ENCODE measurements at regions not wholly inside any gene's neighbourhood (a gene's known extent, or its start where the extent isn't known, plus 50 kb on each side); places are given as distances from the start of the nearest gene placed in this dataset.

GRCh38 chrX:149302705-149303104 lies 202.4 kb downstream of the IDS start:
- no peaks in the 10 kb centered on the region for H3K9me3 ChIP-seq
- no peak overlapping the region for H3K4me3 ChIP-seq
- no peak overlapping the region for H3K27ac ChIP-seq
- intact Hi-C loops (cut with DNase I; ENCODE audit: low total_unique reads), result no loop called here
- no peaks in the 10 kb centered on the region for H3K4me1 ChIP-seq
- no peak for DNase-seq
- H3K27me3 ChIP-seq, result no peaks in the 10 kb centered on the region
- TF ChIP-seq POLR2A (IDR thresholded peaks at IDR 0.05), result no peak
- TF ChIP-seq, protein P1, sequence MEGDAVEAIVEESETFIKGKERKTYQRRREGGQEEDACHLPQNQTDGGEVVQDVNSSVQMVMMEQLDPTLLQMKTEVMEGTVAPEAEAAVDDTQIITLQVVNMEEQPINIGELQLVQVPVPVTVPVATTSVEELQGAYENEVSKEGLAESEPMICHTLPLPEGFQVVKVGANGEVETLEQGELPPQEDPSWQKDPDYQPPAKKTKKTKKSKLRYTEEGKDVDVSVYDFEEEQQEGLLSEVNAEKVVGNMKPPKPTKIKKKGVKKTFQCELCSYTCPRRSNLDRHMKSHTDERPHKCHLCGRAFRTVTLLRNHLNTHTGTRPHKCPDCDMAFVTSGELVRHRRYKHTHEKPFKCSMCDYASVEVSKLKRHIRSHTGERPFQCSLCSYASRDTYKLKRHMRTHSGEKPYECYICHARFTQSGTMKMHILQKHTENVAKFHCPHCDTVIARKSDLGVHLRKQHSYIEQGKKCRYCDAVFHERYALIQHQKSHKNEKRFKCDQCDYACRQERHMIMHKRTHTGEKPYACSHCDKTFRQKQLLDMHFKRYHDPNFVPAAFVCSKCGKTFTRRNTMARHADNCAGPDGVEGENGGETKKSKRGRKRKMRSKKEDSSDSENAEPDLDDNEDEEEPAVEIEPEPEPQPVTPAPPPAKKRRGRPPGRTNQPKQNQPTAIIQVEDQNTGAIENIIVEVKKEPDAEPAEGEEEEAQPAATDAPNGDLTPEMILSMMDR (IDR thresholded peaks at IDR 0.05), result no peak
- H3K36me3 ChIP-seq, result no peaks in the 10 kb centered on the region

DNA sequence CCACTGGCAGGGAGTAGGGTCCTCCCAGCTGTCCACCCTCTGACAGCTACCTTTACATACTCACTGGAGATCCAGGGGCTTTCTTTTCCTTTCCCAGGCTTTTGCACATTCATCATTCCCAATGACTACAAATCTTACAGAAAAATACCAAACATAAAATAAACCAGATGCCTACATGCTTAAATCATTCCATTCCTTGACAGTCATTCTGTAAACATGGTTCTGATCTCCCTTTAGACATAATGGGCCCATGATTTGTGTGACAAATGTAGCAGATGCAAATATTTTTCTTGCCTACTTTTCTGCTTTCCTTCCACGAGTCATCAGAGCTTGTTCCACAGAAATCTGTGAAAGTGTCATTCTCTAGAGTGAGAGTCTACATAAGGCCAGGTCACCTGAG lies 207.0 kb downstream of the IDS start:
- DNase-seq, result no peak
- no peak overlapping the region for H3K4me3 ChIP-seq
- intact Hi-C loops (cut with DNase I; ENCODE audit: low total_unique reads), result no loop called here
- no peak overlapping the region for H3K27ac ChIP-seq
- TF ChIP-seq, protein P1 (IDR thresholded peaks at IDR 0.05), result no peak
- no peak for TF ChIP-seq POLR2A (IDR thresholded peaks at IDR 0.05)
- no peaks in the 10 kb centered on the region for H3K4me1 ChIP-seq
- H3K36me3 ChIP-seq, result no peaks in the 10 kb centered on the region
- no peaks in the 10 kb centered on the region for H3K27me3 ChIP-seq
- H3K9me3 ChIP-seq, result no peaks in the 10 kb centered on the region

- H3K36me3 ChIP-seq, result no peaks in the 10 kb centered on the region
- no peaks in the 10 kb centered on the region for H3K27me3 ChIP-seq
- H3K4me3 ChIP-seq, result no peak overlapping the region
- no peak for TF ChIP-seq POLR2A (IDR thresholded peaks at IDR 0.05)
- TF ChIP-seq, protein P1 (IDR thresholded peaks at IDR 0.05), result no peak
- H3K27ac ChIP-seq, result no peak overlapping the region
- no peak for DNase-seq
- intact Hi-C loops (cut with DNase I; ENCODE audit: low total_unique reads), result no loop called here
- H3K4me1 ChIP-seq, result no peaks in the 10 kb centered on the region
- H3K9me3 ChIP-seq, result no peaks in the 10 kb centered on the region
These were observed 209.0 kb downstream of the IDS start for GRCh38 chrX:149296092-149296491.

GRCh38 chrX:149286940-149287349 lies 218.2 kb downstream of the IDS start:
- Histone ChIP-seq H3K9me3 (no peaks in the 10 kb centered on the region), H3K27ac (no peak overlapping the region), H3K4me3 (no peak overlapping the region), H3K4me1 (no peaks in the 10 kb centered on the region), H3K27me3 (no peaks in the 10 kb centered on the region), H3K36me3 (no peaks in the 10 kb centered on the region)
- intact Hi-C loops (cut with DNase I; ENCODE audit: low total_unique reads), result no loop called here
- no peak for DNase-seq
- TF ChIP-seq POLR2A (IDR thresholded peaks at IDR 0.05), result no peak
- TF ChIP-seq, protein P1 (IDR thresholded peaks at IDR 0.05), result peak in 3 of 4 experiments; percentile 24 to 27 (median 25)

- Histone ChIP-seq H3K9me3 (no peaks in the 10 kb centered on the region), H3K4me3 (no peak overlapping the region), H3K27me3 (no peaks in the 10 kb centered on the region), H3K36me3 (no peaks in the 10 kb centered on the region), H3K27ac (no peak overlapping the region), H3K4me1 (no peaks in the 10 kb centered on the region)
- intact Hi-C loops (cut with DNase I; ENCODE audit: low total_unique reads), result no loop called here
- DNase-seq, result no peak
- TF ChIP-seq POLR2A (IDR thresholded peaks at IDR 0.05), result no peak
- TF ChIP-seq, protein P1 (IDR thresholded peaks at IDR 0.05), result no peak
These were observed 220.5 kb downstream of the IDS start for GRCh38 chrX:149284616-149285015.
